ENCODE measurements at regions not wholly inside any gene's neighbourhood (a gene's known extent, or its start where the extent isn't known, plus 50 kb on each side); places are given as distances from the start of the nearest gene placed in this dataset.
A peak's percentile ranks its signal among the peaks of the same experiment; 100 is the strongest.

DNA sequence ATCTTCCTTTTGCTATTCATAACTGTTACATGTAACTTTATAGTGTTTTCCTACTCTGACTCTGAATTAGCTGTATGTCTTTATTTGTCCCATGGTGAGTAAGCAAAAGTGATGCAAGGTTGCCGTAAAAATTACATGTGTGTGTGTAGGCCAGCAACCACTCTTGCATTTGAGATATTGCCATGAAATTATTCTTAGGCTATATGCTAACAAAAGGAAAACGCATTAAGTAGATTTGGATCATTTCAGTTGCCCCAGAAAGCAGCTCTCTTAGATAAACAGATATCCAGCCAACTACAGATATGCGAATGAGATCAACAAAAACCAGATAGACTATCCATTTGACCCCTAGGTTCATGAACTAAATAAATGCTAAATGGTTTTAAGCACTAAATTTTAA, 73.6 kb downstream of the CYLC2 start:
- no peaks in the 10 kb centered on the region for H3K9me2 ChIP-seq (ENCODE audit: insufficient read depth)
- H3K9me3 ChIP-seq (ENCODE audit: insufficient read depth, low read depth) = no peaks in the 10 kb centered on the region
- no peaks in the 10 kb centered on the region for H3K36me3 ChIP-seq (ENCODE audit: low read depth)
- H3K79me2 ChIP-seq (ENCODE audit: low read depth) = no peaks in the 10 kb centered on the region
- H3F3A ChIP-seq (ENCODE audit: insufficient read depth, low read depth) = no peaks in the 10 kb centered on the region
- no peak overlapping the region for H3K4me2 ChIP-seq
- no peaks in the 10 kb centered on the region for H3K27me3 ChIP-seq (ENCODE audit: insufficient read depth, low read depth)
- CTCF ChIA-PET = no interaction called here
- H3K4me1 ChIP-seq (replicated peaks; ENCODE audit: insufficient read depth) = no peaks in the 10 kb centered on the region
- no peak for DNase-seq
- no peak overlapping the region for H3K27ac ChIP-seq
- H3K4me3 ChIP-seq = no peak overlapping the region
- BruUV-seq (replicated peaks) = no TSS peak
- intact Hi-C loops (cut with micrococcal nuclease; ENCODE audit: unreplicated experiment) = no loop called here
- no peak overlapping the region for H2AFZ ChIP-seq
- POLR2A ChIA-PET (ENCODE audit: unreplicated experiment) = no interaction called here
- H4K20me1 ChIP-seq (ENCODE audit: insufficient read depth) = no peaks in the 10 kb centered on the region
- no peak for TF ChIP-seq EZH2 (IDR thresholded peaks at IDR 0.05; ENCODE audit: low read depth)
- TF ChIP-seq, protein P1, sequence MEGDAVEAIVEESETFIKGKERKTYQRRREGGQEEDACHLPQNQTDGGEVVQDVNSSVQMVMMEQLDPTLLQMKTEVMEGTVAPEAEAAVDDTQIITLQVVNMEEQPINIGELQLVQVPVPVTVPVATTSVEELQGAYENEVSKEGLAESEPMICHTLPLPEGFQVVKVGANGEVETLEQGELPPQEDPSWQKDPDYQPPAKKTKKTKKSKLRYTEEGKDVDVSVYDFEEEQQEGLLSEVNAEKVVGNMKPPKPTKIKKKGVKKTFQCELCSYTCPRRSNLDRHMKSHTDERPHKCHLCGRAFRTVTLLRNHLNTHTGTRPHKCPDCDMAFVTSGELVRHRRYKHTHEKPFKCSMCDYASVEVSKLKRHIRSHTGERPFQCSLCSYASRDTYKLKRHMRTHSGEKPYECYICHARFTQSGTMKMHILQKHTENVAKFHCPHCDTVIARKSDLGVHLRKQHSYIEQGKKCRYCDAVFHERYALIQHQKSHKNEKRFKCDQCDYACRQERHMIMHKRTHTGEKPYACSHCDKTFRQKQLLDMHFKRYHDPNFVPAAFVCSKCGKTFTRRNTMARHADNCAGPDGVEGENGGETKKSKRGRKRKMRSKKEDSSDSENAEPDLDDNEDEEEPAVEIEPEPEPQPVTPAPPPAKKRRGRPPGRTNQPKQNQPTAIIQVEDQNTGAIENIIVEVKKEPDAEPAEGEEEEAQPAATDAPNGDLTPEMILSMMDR (conservative IDR thresholded peaks at IDR 0.05) = no peak

DNA sequence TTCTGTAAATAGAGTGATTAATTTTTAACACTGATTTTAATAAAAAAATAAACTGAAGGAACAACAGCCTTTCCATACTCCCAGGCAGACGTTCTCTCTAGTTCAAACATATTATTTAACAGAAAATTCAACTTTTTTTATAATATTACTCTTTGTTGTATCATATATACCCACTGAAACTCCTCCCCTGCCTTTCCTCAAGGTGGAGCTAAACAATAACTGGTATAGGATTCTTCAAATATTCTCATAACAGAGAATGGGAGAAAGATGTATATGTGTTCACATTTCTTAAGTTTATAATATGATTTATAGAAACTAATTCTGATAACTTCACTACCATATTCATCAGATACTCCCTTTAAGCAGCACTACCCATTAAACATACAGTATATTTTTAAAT, 83.4 kb downstream of the CYLC2 start:
- no peaks in the 10 kb centered on the region for H3K79me2 ChIP-seq (ENCODE audit: low read depth)
- H3F3A ChIP-seq (ENCODE audit: insufficient read depth, low read depth) = no peaks in the 10 kb centered on the region
- CTCF ChIA-PET = no interaction called here
- H4K20me1 ChIP-seq (ENCODE audit: insufficient read depth) = no peaks in the 10 kb centered on the region
- BruUV-seq (replicated peaks) = no TSS peak
- H3K9me2 ChIP-seq (ENCODE audit: insufficient read depth) = no peaks in the 10 kb centered on the region
- H3K4me2 ChIP-seq = no peak overlapping the region
- no peak overlapping the region for H3K27ac ChIP-seq
- H3K9me3 ChIP-seq (ENCODE audit: insufficient read depth, low read depth) = no peaks in the 10 kb centered on the region
- no peak overlapping the region for H3K4me3 ChIP-seq
- TF ChIP-seq, protein P1 (conservative IDR thresholded peaks at IDR 0.05) = 0 out of 2 replicates have a peak, but pooled peaks have one; percentile 33
- no peak for TF ChIP-seq EZH2 (IDR thresholded peaks at IDR 0.05; ENCODE audit: low read depth)
- no peak for DNase-seq
- intact Hi-C loops (cut with micrococcal nuclease; ENCODE audit: unreplicated experiment) = loop anchor here (10.0 kb wide), 1 partner anchor 54 kb away; no protein-coding TSS in a partner anchor
- no peaks in the 10 kb centered on the region for H3K4me1 ChIP-seq (replicated peaks; ENCODE audit: insufficient read depth)
- no peak overlapping the region for H2AFZ ChIP-seq
- H3K27me3 ChIP-seq (ENCODE audit: insufficient read depth, low read depth) = no peaks in the 10 kb centered on the region
- no peaks in the 10 kb centered on the region for H3K36me3 ChIP-seq (ENCODE audit: low read depth)
- POLR2A ChIA-PET (ENCODE audit: unreplicated experiment) = no interaction called here

DNA sequence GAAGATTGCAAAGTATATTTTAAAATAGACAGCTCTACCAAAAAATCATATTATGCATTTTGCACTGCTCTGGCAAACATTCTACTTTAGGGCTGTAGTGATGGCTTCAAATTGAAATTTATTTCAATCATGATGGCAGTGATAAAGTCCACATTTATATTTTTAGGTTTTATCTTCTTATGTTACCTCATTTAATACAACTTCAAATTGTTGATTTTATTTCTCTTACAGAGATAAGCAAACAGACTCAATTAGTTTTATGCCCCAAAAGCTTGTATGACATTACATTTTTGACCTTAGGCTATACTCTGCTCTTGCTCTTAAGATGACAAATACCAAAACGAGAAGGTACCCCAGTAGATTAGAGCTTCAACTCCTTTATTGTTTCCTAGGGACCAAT, 87.4 kb downstream of the CYLC2 start:
- CTCF ChIA-PET = no interaction called here
- Histone ChIP-seq H3K9me2 (ENCODE audit: insufficient read depth) (no peaks in the 10 kb centered on the region), H3F3A (ENCODE audit: insufficient read depth, low read depth) (no peaks in the 10 kb centered on the region), H3K36me3 (ENCODE audit: low read depth) (no peaks in the 10 kb centered on the region), H3K9me3 (ENCODE audit: insufficient read depth, low read depth) (no peaks in the 10 kb centered on the region), H2AFZ (no peak overlapping the region), H3K4me2 (no peak overlapping the region), H3K4me1 (replicated peaks; ENCODE audit: insufficient read depth) (no peaks in the 10 kb centered on the region), H3K79me2 (ENCODE audit: low read depth) (no peaks in the 10 kb centered on the region), H3K27me3 (ENCODE audit: insufficient read depth, low read depth) (no peaks in the 10 kb centered on the region), H3K4me3 (no peak overlapping the region), H4K20me1 (ENCODE audit: insufficient read depth) (no peaks in the 10 kb centered on the region), H3K27ac (no peak overlapping the region)
- no TSS peak for BruUV-seq (replicated peaks)
- TF ChIP-seq, protein P1 (conservative IDR thresholded peaks at IDR 0.05) = no peak
- TF ChIP-seq EZH2 (IDR thresholded peaks at IDR 0.05; ENCODE audit: low read depth) = no peak
- no peak for DNase-seq
- intact Hi-C loops (cut with micrococcal nuclease; ENCODE audit: unreplicated experiment) = no loop called here
- POLR2A ChIA-PET (ENCODE audit: unreplicated experiment) = no interaction called here

Data from PC-9 (cell line).